KOPT-K1 (cell line): ENCODE measurements at regions not wholly inside any gene's neighbourhood (a gene's known extent, or its start where the extent isn't known, plus 50 kb on each side); places are given as distances from the start of the nearest gene placed in this dataset.

Experiments used
- H3K27ac ChIP-seq: fragments of 200-600 bp; sonication (generic); 2 replicates; pipeline ENCODE4 v1.5.1; 2016; ENCODE audit warnings: antibody characterized with exemption, mild to moderate bottlenecking, low read depth, low read length; ENCODE audit not compliant: poor library complexity, severe bottlenecking
- H3K36me3 ChIP-seq: fragments of 200-600 bp; sonication (generic); 2 replicates; pipeline ENCODE4 v1.5.1; 2017; ENCODE audit warnings: antibody characterized with exemption, mild to moderate bottlenecking, low read length, moderate library complexity; ENCODE audit not compliant: insufficient read depth
- H3K9me3 ChIP-seq: fragments of 200-600 bp; sonication (generic); 2 replicates; pipeline ENCODE4 v1.5.1; 2017; ENCODE audit warnings: antibody characterized with exemption, low read length, mild to moderate bottlenecking; ENCODE audit not compliant: insufficient read depth, poor library complexity, severe bottlenecking

DNA sequence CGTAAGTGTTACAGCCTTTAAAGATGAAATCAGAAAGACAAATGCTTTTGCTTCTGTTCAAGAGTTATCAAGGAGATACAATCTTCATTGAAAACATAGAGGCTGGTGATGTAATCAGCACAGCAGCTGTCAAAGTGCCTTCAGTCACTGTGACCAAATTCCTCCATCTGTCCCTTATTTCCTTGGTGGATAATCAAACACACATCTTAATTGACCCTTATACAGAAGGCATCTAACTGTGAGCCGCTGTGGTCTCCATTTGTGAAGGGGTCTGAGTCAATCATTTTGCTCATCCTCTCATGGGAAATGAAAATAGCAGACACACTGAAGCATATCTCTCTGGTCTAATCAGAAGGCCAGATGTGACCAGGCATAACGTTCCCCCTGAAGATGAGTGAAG, 130.1 kb upstream of the TLR4 start:
- H3K27ac ChIP-seq: no peak overlapping the region
- H3K9me3 ChIP-seq: no peaks in the 10 kb centered on the region
- H3K36me3 ChIP-seq: no peaks in the 10 kb centered on the region

DNA sequence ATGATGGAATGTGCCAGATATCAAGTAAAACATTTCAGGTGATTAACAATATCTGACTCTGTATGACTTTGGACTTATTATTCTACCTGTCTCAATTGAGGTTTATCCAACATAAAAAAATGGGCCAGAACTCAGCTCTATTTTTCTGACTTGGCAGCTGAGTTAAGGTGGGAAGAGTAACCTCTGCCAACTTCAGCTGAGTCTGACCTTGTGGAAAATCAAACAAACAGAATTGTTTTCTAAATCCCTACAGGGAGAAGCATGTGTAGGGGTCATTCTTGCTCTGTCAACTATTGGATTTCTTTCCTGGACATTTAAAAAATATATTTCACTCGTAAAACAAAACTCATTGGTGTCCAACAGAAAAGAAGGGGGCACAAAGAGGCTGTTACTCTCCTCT, 139.4 kb upstream of the TLR4 start:
- Histone ChIP-seq H3K9me3 (peaks cover 6% of the 10 kb centered on the region), H3K27ac (no peak overlapping the region), H3K36me3 (no peaks in the 10 kb centered on the region)

DNA sequence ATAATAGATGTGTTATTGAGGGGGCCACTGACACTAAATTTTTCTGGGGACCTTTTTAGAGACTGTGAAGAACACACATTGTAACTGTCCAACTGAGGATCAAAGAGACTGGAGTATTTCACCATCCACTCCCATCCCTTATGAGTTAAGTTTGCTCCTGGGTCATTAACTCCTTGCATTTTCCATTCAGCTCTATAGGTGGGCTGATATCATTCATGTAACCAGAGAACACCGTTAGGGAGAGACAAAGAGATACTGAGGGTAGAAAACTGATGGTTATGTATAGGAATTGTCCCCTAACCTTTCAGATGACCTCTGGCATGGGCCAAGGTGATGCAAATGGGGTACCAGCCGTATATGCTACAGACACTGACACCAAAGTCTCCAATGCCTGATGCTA, 142.4 kb upstream of the TLR4 start:
- Histone ChIP-seq H3K9me3 (peaks cover 6% of the 10 kb centered on the region), H3K36me3 (no peaks in the 10 kb centered on the region), H3K27ac (no peak overlapping the region)

DNA sequence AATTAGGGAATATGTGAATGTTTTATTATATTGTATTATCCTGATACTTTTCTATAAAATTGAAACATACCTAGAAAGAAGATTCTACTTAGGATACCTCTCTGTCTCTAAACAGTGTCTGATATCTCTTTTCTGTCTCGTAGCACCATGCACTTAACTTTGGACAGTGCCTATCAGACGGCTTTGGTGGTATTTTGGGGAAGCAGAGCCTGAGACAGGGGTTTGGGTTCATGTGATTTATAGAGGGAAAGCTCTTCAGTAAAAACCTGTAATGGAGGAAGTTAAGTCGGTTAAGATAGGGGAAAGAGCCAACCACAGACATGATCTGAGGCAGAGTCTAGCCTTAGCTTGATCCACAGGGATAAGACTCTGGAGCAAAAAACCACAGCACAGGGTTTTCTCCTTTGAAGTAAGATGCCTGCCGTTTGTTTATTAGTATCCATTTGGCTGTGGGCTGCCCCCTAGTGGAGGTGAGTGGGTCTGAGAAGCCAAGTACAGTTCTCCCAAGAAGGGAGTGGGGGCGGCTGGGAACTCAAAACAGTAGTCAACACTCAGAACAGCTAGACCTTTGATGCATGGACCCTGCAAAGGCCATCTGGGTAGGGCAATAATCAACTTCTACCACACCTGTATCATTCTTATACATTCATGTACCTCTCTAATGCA, 141.2 kb upstream of the ASTN2 start:
- Histone ChIP-seq H3K27ac (no peak overlapping the region), H3K9me3 (peaks cover 6% of the 10 kb centered on the region), H3K36me3 (no peaks in the 10 kb centered on the region)

DNA sequence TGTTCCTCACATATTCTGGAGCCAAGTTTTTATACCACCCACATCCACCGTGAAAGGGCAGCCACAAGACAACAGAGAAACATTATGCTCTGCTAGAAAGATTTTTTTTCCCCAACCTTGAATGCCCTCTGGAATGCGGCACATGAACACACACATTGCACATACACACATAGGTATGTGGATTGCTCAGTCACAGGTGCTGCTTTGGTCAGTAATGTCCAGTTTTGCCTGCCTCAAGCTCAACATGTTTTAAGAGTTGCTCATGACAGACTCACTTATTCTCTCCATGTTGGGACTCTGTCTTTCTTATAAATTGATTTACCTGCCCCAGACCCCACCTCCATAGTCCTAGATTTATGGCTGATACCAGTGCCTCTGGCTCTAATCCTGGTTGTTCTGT, 138.0 kb upstream of the ASTN2 start:
- Histone ChIP-seq H3K36me3 (no peaks in the 10 kb centered on the region), H3K9me3 (no peaks in the 10 kb centered on the region), H3K27ac (no peak overlapping the region)

DNA sequence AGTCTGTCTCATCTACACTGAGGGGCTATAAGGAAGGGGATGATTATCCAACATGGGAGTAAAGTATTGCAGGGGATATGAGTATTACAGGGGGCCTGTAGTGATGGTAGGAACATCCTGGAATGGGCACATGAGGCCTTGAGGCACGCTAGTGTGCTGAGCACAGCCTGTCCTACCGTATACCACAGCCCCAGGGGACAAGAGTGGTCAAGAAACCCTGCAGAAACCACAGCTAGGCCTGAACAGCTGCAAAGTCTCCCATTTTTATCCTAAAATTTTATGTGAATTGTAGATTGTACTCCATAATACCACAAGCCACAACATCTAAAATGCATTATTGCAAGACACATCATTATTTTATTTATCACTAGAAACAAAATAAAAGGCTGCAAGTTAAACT, 136.3 kb upstream of the ASTN2 start:
- H3K36me3 ChIP-seq: no peaks in the 10 kb centered on the region
- no peak overlapping the region for H3K27ac ChIP-seq
- H3K9me3 ChIP-seq: no peaks in the 10 kb centered on the region

DNA sequence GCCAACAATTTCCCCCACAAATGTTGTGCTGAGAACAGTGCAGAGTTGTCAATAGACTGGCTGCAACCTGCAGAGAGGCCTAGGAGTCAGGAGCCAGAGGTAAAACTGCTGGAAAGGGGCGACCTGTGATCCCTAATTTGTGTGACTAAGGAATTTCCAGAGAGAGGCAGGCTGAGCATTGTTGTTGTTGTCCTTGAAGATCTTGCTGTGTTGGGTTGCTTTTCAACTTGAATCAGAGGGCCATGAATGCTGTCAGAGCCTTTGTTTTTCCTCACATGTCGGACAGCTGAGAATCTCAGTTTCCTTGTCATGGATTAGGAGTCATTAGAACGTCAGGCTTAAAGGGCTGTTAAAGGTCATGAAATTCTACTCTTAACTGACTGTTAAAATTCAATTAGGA, 134.6 kb upstream of the ASTN2 start:
- no peaks in the 10 kb centered on the region for H3K36me3 ChIP-seq
- H3K27ac ChIP-seq: no peak overlapping the region
- no peaks in the 10 kb centered on the region for H3K9me3 ChIP-seq

DNA sequence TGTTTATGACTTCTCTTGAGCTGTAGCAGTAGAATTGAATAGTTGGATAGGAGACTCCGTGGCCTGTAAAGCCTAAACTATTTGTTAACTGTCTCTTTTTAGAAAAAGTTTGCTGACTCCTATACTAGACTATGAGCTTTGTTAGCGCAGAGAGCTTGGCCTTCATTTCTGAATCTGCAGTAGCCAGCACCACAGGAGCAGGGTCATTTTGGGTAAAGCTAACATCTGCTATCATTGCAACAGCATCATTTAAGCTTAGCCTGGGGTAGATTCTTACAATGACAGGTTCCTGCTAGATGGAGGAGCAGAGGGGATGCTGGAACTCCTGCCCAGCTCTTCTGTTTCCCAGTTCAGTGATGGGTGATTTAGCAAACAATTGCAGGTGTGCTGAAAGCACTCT, 133.7 kb upstream of the ASTN2 start:
- Histone ChIP-seq H3K9me3 (no peaks in the 10 kb centered on the region), H3K27ac (no peak overlapping the region), H3K36me3 (no peaks in the 10 kb centered on the region)

DNA sequence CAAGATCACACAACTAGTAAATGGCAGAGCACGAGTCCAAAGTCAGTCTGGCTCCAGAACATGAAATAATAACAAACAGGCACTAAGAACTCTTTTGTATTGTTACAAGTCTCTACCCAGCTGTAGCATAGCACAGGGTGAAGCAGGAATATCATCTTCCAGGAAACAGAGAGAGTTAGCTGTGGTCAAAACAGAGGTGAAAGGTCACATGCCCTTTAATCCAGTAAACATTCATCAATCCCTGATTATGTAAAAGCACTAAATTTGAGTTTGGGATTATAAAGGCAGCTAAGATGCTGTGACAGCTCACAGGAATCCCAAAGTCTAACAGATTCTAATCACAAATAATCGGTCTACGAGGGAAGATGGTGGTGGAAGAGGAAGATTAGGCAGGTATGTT, 133.0 kb upstream of the ASTN2 start:
- Histone ChIP-seq H3K9me3 (no peaks in the 10 kb centered on the region), H3K27ac (no peak overlapping the region), H3K36me3 (no peaks in the 10 kb centered on the region)

DNA sequence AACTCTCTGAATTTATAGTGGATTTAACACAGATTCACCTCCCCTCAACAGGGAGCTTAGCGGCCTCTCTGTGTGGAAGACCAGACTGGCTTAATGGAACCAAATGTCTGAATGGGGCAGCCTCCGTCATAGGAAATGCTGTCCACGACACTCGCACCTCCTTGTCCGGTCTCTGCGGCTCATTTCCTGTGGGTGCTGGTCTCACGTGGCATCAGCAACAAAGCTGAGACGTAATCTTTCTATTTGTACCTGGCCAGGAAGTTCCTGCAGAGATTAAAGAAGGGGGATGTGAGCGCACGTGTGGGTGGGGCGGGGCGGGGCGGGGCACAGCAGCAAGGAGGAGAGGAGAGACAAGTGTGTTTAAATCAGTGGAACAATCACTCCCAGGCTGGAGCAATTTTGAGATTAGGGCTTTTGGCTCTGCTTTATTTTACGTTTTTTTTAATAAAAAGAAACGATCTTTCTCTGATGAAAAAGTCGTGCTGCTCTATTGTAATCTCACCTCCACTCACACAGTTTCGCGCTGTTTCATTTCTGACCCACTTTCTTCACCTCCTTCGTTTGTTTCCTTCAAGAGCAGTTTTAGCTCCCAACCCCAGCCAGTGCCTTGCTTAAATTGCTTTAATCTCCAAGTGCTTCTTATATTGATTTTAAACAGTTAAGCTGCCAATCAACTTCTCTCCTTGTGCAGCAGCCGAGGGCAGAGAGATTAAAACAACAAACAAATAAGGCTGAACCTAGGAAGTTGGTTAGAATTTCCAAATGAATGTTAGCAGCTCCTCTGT, 132.2 kb upstream of the ASTN2 start:
- H3K9me3 ChIP-seq: no peaks in the 10 kb centered on the region
- no peak overlapping the region for H3K27ac ChIP-seq
- H3K36me3 ChIP-seq: no peaks in the 10 kb centered on the region

DNA sequence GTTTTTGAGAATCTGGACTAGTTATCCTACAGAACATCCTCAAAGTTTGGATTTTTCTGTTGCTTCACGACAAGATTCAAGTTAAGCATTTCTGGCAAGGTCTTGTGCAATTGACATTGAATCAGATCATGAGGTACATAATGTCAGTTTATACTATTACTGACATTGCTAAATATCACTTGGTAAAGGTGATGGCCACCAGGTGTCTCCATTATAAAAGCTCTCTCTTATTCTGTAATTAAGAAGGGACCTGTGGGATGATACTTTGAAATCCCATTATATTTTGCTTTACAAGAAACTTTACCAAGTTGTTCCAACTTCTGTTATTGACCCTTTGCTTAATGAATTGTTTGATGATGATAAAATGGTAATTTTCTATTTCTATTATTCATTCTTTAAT, 131.0 kb upstream of the ASTN2 start:
- Histone ChIP-seq H3K36me3 (no peaks in the 10 kb centered on the region), H3K27ac (no peak overlapping the region), H3K9me3 (no peaks in the 10 kb centered on the region)

DNA sequence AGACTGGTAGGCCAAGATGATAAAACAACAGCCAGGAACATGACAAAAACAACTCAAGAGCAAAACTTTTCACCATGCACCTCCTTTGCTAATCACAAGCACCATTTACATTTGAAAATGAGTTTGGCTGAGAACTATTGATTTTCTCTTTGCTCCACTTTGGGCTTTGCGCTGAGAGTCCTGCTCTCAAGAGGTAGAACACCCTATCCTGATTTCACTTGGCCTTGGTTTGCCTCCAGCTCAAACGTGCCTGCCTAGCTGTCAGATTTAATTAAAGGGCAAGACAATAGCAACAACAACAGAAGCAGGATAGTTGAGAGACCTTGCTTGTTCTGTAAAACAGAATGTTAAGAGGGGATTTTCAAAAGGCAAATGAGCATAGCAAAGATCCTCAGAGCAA, 128.2 kb upstream of the ASTN2 start:
- Histone ChIP-seq H3K9me3 (no peaks in the 10 kb centered on the region), H3K27ac (no peak overlapping the region), H3K36me3 (no peaks in the 10 kb centered on the region)

DNA sequence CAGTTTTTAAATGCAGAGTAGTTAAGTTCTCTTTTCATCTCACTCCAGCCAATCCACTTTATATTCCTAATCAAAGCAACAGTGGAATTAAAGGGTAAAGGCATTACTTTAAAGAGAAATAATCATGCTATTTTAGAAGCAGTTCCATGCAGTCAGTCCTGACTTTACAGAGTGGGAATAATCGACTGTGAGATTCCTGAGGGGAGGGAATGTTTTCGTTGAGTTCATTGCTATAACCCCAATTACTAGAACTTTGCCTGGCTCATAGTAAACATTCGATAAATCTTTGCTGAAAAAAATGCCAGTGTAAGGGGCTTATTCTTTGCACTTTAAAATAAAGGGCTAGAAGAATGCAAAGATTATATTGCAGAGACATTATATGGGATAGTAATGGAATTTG, 127.2 kb upstream of the ASTN2 start:
- Histone ChIP-seq H3K27ac (no peak overlapping the region), H3K36me3 (no peaks in the 10 kb centered on the region), H3K9me3 (no peaks in the 10 kb centered on the region)

DNA sequence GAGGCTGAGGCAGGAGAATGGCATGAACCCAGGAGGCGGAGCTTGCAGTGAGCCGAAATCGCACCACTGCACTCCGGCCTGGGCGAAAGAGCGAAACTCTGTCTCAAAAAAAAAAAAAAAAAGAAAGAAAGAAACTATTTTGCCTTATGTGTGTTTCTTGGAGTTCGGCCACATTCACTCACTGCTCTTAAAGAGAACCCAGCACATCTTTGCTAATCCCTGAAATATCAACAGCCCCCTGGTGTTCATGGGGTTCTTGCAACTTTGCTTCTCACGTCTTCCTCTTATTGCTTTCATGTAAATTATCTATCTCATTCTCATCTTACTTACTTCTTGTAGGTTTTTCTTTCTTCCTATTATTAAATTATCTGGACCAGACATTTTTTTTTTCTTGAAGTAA, 126.3 kb upstream of the ASTN2 start:
- no peak overlapping the region for H3K27ac ChIP-seq
- no peaks in the 10 kb centered on the region for H3K36me3 ChIP-seq
- H3K9me3 ChIP-seq: no peaks in the 10 kb centered on the region

DNA sequence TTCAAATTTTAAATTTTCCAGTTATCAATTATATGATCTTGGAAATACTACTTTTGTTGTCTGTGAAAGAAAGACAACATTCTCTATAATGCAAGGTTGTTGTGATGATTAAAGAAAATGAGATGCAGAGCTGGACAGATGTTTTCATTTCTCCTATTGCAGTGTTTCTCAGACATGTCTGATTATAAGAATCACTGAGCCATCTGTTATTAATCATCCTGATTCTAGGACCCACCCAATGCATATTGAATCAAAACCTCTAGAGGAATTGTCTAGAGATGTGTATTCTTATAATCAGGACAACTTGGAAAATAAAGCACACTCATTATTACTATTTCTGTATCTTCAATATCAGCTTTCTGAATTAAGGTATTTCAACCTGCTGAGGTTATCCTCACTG, 121.1 kb upstream of the ASTN2 start:
- Histone ChIP-seq H3K36me3 (no peaks in the 10 kb centered on the region), H3K27ac (no peak overlapping the region), H3K9me3 (no peaks in the 10 kb centered on the region)

DNA sequence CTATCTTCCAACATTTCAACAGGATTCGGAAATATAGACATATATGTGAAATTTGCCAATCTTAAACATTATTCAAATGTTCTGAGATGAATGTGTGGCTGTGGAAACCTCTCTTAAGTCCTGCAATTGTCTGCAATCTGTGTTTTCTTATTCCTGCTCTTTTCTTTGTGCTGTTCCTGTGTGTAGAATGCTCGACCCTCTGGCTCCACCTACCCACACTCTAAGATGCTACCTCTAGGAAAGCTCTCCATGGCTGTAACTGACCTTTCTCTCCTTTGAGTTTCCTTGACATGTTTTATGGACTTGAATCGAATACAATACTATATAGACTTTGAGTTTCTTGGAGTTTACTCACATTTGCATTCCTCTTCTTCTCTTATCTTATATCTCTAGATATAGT, 120.6 kb upstream of the ASTN2 start:
- Histone ChIP-seq H3K36me3 (no peaks in the 10 kb centered on the region), H3K9me3 (no peaks in the 10 kb centered on the region), H3K27ac (no peak overlapping the region)
